Epithelial cell of esophagus (primary cell): ENCODE measurements at regions not wholly inside any gene's neighbourhood (a gene's known extent, or its start where the extent isn't known, plus 50 kb on each side); places are given as distances from the start of the nearest gene placed in this dataset.
A peak's percentile ranks its signal among the peaks of the same experiment; 100 is the strongest.

Experiments used
- DNase-seq: peaks from one replicate; pipeline ENCODE4 v3.0.0; 2010; ENCODE audit warnings: low read depth
- H3K4me3 ChIP-seq: 2 replicates; pipeline ENCODE4 v1.5.1; 2011; ENCODE audit warnings: mild to moderate bottlenecking, low read length, control low read depth
- CTCF ChIP-seq: IDR thresholded peaks from 2 replicates; pipeline ENCODE4 v1.5.1; 2011; ENCODE audit warnings: low read depth, mild to moderate bottlenecking, low read length, control low read depth, inconsistent platforms; ENCODE audit not compliant: insufficient read depth; ENCODE audit errors: missing control alignments

DNA sequence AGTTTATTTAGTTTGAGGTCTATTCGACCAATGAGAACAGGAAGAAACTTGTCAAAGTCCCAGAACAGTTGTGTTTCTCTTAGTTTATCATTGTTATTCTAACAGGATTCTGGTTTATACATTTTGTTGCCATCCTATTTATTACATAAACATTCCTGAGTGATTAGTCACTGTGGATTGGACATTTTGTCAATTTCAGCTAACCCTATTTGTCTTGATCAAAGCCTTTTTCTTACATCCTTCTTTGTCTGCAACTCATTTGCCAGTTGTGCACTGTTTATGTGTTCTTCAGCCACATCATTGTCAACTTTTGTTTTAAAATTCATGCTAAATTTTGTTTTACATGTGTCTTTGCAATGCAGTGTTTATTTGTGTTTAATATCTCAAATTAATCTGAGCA lies 886.0 kb upstream of the SLC10A2 start:
- no peak overlapping the region for H3K4me3 ChIP-seq
- peak; percentile 5 for DNase-seq
- TF ChIP-seq CTCF, result no peak

- no peak for DNase-seq
- H3K4me3 ChIP-seq, result no peak overlapping the region
- no peak for TF ChIP-seq CTCF
These were observed 882.2 kb upstream of the SLC10A2 start for GRCh38 chr13:103948426-103948825.

GRCh38 chr13:103945836-103946235 lies 879.6 kb upstream of the SLC10A2 start:
- no peak for TF ChIP-seq CTCF
- no peak for DNase-seq
- no peak overlapping the region for H3K4me3 ChIP-seq

DNA sequence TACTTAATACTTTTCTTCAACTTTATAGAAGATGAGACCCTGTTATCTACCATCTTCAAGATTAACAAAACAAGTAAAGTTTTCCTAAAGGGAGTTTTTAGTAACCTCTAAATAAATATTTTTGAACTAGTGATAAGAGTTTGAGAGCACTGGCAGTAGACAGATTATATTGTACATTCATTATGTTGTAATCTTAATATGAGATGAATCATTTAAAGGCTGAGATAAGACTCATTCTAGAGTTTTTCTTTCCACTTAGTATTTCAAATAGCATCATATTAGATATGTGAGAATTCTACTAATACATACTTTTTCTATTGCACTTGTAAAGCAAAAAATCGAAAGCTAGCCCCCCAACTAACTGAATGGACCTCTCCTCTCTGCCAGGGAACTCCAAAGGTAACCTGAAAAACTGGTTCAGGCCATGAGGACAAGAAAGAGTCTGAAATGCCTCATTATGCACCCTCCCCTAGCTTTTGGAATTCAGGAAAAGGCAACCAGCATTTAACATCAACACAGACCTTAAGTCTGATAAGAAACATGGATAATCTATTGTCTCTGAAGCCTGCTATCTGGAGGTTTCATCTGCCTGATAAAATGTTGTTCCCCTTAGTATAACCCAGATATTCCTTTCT lies 875.4 kb upstream of the SLC10A2 start:
- no peak for TF ChIP-seq CTCF
- no peak overlapping the region for H3K4me3 ChIP-seq
- DNase-seq, result peak; percentile 17

DNA sequence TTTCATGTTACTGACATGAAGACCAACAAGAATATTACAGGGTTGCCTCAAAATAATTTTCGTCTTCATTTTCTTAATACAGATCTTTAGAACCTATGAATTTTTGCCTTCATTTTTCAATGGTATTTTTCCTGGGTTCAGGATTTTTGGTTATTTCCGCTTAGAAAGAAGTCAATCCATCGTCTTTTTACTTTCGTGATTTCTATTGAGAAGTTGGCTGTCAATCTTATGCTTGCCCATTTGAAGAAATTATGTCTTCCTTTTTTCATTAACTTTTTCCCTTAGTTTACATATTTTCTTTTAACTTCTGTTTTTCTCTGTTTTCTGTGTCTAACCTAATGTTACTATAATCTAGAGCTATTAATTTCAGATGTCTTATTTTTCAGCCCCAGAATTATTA lies 868.9 kb upstream of the SLC10A2 start:
- TF ChIP-seq CTCF, result no peak
- no peak for DNase-seq
- H3K4me3 ChIP-seq, result no peak overlapping the region

- TF ChIP-seq CTCF, result no peak
- no peak for DNase-seq
- no peak overlapping the region for H3K4me3 ChIP-seq
These were observed 865.7 kb upstream of the SLC10A2 start for GRCh38 chr13:103931885-103932284.

- no peak for TF ChIP-seq CTCF
- DNase-seq, result no peak
- H3K4me3 ChIP-seq, result no peak overlapping the region
These were observed 865.2 kb upstream of the SLC10A2 start for GRCh38 chr13:103931331-103931845.
